VCaP (cell line): ENCODE measurements at regions not wholly inside any gene's neighbourhood (a gene's known extent, or its start where the extent isn't known, plus 50 kb on each side); places are given as distances from the start of the nearest gene placed in this dataset.
A peak's percentile ranks its signal among the peaks of the same experiment; 100 is the strongest.
"Not testable (repeated sequence)": the region's sequence is repeated elsewhere in the genome, so short reads cannot be mapped to it uniquely, and the experiment has no call there.

Experiments
- H3K27ac ChIP-seq: fragments of 450-650 bp; 2 replicates; pipeline ENCODE4 v1.5.1; 2017
- TF ChIP-seq, protein P1 (sequence below): fragments of 450-650 bp; conservative IDR thresholded peaks from 2 replicates; pipeline ENCODE4 v1.5.1; 2017; ENCODE audit warnings: mild to moderate bottlenecking, moderate library complexity

DNA sequence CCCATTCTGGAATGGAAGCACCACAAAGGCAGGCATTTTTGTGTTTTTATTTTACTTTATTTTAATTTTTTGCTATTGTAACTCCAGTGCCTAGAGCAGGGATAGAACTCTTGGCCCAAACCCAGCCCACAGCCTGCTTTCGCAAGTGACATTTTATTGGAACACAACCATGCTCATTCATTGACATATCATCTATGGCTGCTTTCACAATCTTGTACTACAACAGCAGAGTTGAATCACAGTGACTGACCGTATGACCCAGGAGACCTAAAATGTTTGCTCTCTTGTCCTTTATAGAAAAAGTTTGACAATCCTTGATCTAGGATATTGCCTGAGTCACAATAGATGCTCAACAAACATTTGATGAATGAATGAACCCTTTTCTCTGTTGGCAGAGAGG is 83.9 kb upstream of the ATP1A1 start:
- H3K27ac ChIP-seq: no peak overlapping the region
- TF ChIP-seq, protein P1, sequence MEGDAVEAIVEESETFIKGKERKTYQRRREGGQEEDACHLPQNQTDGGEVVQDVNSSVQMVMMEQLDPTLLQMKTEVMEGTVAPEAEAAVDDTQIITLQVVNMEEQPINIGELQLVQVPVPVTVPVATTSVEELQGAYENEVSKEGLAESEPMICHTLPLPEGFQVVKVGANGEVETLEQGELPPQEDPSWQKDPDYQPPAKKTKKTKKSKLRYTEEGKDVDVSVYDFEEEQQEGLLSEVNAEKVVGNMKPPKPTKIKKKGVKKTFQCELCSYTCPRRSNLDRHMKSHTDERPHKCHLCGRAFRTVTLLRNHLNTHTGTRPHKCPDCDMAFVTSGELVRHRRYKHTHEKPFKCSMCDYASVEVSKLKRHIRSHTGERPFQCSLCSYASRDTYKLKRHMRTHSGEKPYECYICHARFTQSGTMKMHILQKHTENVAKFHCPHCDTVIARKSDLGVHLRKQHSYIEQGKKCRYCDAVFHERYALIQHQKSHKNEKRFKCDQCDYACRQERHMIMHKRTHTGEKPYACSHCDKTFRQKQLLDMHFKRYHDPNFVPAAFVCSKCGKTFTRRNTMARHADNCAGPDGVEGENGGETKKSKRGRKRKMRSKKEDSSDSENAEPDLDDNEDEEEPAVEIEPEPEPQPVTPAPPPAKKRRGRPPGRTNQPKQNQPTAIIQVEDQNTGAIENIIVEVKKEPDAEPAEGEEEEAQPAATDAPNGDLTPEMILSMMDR: no peak

DNA sequence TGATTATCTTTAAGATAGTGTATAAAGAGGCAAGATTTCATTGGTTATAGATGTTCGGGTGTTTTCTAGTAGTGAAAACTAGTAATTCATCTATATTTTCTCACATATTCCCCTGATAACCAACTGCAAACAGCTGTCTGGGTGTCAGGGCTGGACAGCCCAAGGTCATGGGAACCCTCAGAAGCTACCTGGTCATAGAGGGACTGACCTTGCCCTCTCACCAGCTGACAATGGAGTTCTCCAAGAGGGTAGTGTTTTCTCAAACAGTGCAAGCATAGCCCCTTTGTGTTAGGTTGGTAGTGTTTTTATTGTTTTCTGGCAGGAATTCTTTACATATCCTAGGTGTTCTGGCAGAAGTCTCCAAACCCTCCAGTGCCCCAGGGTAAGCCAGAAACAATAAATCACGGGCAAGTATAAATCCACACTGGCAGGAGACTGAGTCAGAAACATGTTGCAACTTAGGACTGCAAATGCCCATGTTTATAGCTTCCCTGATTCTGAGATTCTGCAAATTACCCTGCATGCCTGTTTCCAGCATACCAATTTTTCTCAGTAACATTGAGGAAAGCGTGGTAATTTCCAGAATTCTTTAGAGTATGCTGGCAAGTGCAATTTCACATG is 82.8 kb upstream of the ATP1A1 start:
- H3K27ac ChIP-seq: no peak overlapping the region
- TF ChIP-seq, protein P1: no peak

DNA sequence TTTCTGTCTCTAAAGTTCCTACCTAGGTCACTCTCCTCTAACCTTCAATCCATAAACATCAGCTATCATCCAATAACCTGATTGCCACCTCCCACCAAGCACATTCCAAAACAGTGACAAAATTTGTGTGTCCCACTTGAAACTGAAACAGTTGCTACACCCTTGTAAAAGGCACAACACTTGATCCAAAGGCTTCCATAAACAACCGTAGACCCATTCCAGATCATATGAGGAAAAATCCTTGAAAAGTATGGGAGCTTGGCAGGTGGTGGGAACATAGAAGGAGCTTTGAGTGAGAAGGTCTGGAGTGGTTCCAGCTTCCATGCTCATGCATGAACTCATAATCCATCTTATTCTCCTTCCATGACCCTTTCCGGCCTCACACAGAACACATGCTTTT is 82.0 kb upstream of the ATP1A1 start:
- TF ChIP-seq, protein P1: no peak
- H3K27ac ChIP-seq: no peak overlapping the region

DNA sequence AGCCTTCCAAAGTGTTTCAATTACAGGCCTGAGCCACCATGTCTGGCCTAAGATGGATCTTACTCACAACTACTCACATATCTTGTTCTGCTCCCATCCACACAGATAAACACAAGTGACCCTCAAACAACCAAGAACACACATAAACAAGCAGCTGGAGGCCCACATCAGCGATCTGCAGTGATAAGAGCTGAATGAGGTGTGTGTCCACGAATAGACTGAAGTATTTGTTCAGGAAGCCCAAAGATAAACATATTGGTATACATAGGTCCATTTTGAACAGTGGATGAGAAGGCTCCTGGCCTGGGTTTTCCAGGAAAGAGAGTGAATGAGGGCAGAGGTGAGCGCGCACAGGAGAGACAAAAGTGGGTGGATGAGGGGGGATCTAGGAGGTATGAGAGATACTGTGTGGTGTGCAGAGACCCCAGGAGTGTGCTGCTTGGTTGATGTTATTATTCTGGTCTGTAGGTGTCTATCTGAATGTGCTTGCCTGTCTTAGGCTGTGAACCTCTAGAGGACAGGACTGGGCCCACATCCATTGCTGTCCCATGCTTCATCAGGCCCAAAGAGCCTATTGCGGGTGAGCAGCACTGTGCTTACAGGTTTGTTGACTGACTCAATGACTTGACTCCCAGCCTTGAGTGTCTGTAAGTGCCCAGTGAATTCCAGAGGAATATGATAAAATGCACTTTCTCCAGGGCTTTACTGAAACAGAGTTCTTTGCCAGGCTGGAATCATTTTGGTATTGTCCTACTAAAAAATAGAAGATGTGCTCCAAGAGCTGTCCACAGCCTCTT is 79.9 kb upstream of the ATP1A1 start:
- H3K27ac ChIP-seq: peak overlapping the region; percentile 54
- TF ChIP-seq, protein P1: no peak

DNA sequence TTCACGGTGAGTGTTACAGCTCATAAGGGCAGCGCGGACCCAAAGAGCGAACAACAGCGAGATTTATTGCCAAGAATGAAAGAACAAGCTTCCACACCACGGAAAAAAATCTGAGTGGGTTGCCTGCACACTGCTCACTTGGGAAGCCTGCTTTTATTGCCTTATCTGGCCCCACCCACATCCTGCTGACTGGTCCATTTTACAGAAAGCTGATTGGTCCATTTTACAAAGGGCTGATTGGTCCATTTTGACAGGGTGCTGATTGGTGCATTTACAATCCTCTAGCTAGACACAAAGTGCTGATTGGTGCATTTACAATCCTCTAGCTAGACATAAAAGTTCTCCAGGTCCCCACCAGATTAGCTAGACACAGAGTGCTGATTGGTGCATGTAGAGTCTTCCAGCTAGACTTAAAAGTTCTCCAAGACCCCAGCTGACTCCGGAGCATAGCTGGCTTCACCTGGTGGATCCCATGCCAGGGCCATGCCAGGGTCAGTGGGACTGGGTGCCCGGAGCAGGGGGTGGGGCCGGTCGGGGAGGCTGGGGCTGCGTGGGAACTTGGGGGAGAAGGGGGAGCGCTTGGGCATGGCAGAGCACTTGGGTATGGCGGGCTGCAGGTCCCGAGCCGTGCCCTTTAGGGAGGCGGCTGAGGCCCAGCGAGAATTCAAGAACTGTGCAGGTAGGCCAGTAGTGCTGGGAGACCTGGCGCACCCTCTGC is 75.4 kb upstream of the ATP1A1 start:
- TF ChIP-seq, protein P1: no peak
- H3K27ac ChIP-seq: no peak overlapping the region

DNA sequence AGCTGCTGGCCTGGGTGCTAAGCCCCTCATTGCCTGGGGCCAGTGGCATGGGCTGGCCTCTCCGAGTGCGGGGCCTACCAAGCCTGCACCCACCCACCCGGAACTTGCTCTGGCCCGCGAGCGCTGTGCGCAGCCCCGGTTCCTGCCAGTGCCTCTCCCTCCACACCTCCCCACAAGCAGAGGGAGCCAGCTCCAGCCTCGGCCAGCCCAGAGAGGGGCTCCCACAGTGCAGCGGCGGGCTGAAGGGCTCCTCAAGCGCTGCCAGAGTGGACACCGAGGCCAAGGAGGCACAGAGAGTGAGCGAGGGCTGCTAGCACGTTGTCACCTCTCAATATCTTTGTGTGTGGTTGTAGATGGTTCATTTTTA is 74.8 kb upstream of the ATP1A1 start:
- H3K27ac ChIP-seq: not testable (repeated sequence)

GRCh38 chr1:116298746-116299145 is 74.3 kb upstream of the ATP1A1 start:
- TF ChIP-seq, protein P1: no peak

DNA sequence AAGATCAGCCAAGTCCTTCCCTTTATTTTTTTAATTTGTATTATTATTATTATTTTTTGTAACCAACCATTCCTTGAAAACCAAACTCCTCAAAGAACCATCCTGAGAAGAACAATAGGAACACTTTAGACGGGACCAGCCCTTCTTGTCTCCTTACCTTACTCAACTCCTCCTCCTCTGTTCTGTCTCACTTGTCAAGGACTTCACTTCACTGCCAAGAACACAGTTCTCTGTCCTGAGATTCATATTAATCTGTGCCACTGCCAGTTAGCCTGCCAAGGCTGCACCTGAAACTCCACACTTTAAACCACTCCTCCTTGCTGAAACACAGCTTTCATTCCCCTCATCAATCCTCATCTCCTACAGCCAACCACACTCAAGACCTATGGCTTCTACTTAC is 73.8 kb upstream of the ATP1A1 start:
- H3K27ac ChIP-seq: no peak overlapping the region
- TF ChIP-seq, protein P1: no peak

More at GRCh38 chr1:116298746-116299145, 74.3 kb upstream of the ATP1A1 start:
- H3K27ac ChIP-seq: no peak overlapping the region
